Natural killer cell treated with Interleukin-12 subunit alpha and Interleukin-12 subunit beta and Interleukin-15 and Interleukin-18, amount 100 ng/mL, for 72 hours (primary cell): ENCODE measurements at regions not wholly inside any gene's neighbourhood (a gene's known extent, or its start where the extent isn't known, plus 50 kb on each side); places are given as distances from the start of the nearest gene placed in this dataset.

Source experiments
- ATAC-seq, 2 donors: fragments of 150-1000 bp; cut with Tn5 transposase in 1 of 2; sonication (Bioruptor Pico), chemical (Tn5 transposase) in 1 of 2; 2 replicates each; pipeline ENCODE4 v1.10.0; 2021
- DNase-seq: peaks from one replicate; pipeline ENCODE4 v3.0.0; 2022; ENCODE audit warnings: low spot score
- H3K27ac Mint-ChIP-seq, 2 donors: 1 replicate in 1 of 2; 2 replicates in 1 of 2; pipeline ENCODE4 v1.8.0; 2022; ENCODE audit warnings: mixed read lengths in 2 of 2, mild to moderate bottlenecking in 1 of 2, moderate library complexity in 1 of 2
- H3K27me3 Mint-ChIP-seq, 2 donors: 1 replicate in 1 of 2; 2 replicates in 1 of 2; pipeline ENCODE4 v1.8.0; 2022; ENCODE audit warnings: mixed read lengths in 2 of 2
- H3K36me3 Mint-ChIP-seq: one replicate; pipeline ENCODE4 v1.8.0; 2022; ENCODE audit warnings: mixed read lengths
- H3K4me1 Mint-ChIP-seq, 2 donors: 1 replicate in 1 of 2; 2 replicates in 1 of 2; pipeline ENCODE4 v1.8.0; 2022; ENCODE audit warnings: low read depth in 2 of 2, mixed read lengths in 2 of 2, mild to moderate bottlenecking in 1 of 2
- H3K4me3 Mint-ChIP-seq: one replicate; pipeline ENCODE4 v1.8.0; 2022; ENCODE audit warnings: mixed read lengths
- H3K9me3 Mint-ChIP-seq: 2 replicates; pipeline ENCODE4 v1.8.0; 2022; ENCODE audit warnings: mixed read lengths

DNA sequence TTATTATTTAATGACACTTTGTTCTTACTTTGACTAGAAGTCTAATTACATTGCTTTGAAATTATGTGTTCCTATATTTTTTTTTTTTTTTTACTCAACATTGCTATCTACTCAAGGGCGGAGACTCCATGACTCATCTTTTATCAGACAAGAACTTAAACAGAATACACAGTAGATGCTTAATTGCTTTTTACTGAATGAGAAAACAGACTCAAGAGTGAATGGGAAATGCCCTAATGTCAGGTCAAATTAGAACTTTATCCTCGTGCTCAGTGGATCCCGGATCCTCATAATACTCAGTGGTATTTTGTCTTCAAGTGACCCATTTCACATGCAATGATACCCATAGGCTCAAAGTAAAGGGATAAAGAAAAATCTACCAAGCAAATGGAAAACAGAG is 954.5 kb upstream of the IGFBP7 start:
- Mint-ChIP-seq H3K9me3 (peaks cover 8% of the 10 kb centered on the region), H3K4me1 (no peaks in the 10 kb centered on the region), H3K27me3 (no peaks in the 10 kb centered on the region), H3K36me3 (no peaks in the 10 kb centered on the region), H3K27ac (no peak overlapping the region), H3K4me3 (no peak overlapping the region)
- no peak for ATAC-seq
- DNase-seq = no peak

DNA sequence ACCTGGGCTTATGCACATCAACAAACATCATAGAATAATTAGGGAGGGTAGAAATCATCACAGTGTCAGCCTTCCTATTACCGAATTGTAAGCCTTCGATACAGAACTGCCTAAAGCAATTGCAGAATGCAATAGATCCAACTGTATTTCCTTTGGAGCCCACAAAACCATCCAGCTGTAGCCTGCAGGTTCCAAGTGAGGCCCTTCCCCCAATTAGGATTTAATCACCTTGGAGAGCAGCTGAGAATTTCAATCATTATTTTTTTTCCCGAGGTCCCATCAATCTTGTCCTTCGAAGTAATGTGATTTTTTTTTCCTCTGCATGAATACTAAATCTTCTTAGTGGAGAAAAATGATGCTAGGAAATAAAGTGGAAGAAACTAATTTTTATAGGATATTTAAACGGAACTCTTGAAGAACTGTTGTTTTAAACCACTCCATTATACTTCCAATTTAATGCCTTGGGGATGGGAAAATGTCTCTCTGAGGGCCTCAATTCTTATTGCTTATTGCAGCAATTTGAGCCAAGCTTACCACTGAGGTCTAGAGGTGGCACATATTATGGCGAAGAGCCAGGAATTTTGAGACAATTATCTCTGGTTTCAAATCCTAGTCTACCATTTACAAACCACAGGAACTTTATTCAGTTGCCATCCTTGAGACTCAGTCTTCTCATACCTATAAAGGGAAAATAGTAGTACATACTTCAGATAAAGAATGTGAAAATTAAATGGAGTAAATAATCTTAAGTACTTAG is 953.4 kb upstream of the IGFBP7 start:
- no peak overlapping the region for H3K27ac Mint-ChIP-seq
- H3K4me1 Mint-ChIP-seq = no peaks in the 10 kb centered on the region
- no peaks in the 10 kb centered on the region for H3K27me3 Mint-ChIP-seq
- ATAC-seq (no peak), DNase-seq (no peak)
- no peaks in the 10 kb centered on the region for H3K36me3 Mint-ChIP-seq
- H3K4me3 Mint-ChIP-seq = no peak overlapping the region
- peaks cover 12% of the 10 kb centered on the region for H3K9me3 Mint-ChIP-seq

DNA sequence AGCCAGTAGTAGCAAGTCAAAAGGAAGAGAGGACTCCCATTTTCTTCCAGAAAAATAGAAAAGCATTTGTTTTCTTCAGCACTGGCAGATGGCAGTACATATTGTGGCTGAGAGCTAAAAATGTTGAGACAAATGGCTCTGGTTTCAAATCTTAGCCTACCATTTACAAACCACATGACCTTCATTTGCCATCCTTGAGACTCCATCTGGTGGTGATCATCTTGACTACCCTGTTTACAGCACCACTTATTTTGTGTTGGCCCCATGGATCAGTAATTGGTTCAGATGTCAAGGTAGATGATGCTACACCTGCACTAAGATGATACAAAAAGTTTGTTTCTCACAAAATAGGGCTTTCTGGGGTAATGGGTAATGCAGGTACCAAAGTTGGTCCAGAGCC is 951.8 kb upstream of the IGFBP7 start:
- H3K9me3 Mint-ChIP-seq = peaks cover 9% of the 10 kb centered on the region
- H3K27me3 Mint-ChIP-seq = no peaks in the 10 kb centered on the region
- ATAC-seq (no peak), DNase-seq (no peak)
- H3K36me3 Mint-ChIP-seq = no peaks in the 10 kb centered on the region
- no peak overlapping the region for H3K4me3 Mint-ChIP-seq
- H3K27ac Mint-ChIP-seq = no peak overlapping the region
- no peaks in the 10 kb centered on the region for H3K4me1 Mint-ChIP-seq

DNA sequence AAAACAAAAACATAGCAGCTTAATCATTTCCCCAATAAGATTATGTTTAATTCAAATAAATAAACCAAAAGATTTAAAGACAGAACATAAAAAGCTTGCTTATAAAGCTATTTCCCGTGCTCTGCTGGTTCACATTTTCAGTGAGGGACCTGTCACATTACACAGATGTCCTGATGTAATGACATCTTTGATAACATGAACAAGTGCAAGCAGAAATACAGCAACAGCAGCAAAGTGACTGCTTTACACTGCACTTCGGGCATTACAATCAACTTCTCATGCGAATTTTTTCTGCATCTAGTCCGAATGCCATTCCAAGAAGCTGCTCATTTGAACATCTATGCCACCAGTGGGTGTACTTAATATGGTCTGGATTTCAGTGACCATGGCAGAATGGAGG is 940.3 kb upstream of the IGFBP7 start:
- Mint-ChIP-seq H3K9me3 (peaks cover 10% of the 10 kb centered on the region), H3K36me3 (no peaks in the 10 kb centered on the region), H3K4me3 (no peak overlapping the region), H3K27ac (no peak overlapping the region), H3K27me3 (no peaks in the 10 kb centered on the region), H3K4me1 (no peaks in the 10 kb centered on the region)
- no peak for DNase-seq
- no peak for ATAC-seq

DNA sequence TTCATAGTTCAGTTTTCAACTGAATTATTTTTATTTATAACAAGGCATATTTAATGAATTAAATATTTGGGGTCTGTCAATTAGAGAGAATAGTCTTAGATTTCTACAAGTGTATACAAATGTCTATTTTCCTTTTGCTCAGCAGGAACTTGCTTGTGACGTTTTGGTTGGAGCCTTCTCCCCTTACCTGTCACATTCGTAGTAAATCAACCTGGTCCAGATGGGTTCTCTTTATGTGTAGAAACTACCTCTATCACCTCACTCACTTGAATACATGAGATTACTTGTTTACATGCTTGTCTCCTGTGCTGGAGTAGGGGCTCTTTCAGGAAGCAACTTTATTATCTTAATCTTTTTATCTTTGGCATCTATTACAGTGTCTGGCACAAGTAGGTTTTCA is 938.3 kb upstream of the IGFBP7 start:
- DNase-seq (no peak), ATAC-seq (no peak)
- Mint-ChIP-seq H3K27ac (no peak overlapping the region), H3K9me3 (peaks cover 15% of the 10 kb centered on the region), H3K4me3 (no peak overlapping the region), H3K36me3 (peaks cover 4% of the 10 kb centered on the region), H3K27me3 (no peaks in the 10 kb centered on the region), H3K4me1 (no peaks in the 10 kb centered on the region)

DNA sequence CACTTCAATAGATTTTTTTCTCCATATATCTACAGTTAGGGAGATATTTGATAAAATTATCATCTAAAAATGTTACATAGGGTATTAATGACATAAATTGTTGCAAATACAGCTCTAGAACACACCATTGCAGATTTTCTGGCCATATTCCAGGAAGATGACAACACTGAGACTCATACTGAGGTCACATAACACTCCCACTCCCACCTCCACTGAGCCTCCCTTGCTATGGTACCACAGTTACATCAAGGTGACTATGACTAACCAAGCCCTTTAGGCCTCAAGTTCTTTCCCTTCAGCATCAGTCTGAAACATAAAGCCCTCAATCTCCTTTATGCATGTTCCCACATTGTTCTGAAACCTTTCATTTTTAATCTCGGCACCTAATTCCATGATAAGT is 932.0 kb upstream of the IGFBP7 start:
- DNase-seq (no peak), ATAC-seq (no peak)
- no peak overlapping the region for H3K4me3 Mint-ChIP-seq

DNA sequence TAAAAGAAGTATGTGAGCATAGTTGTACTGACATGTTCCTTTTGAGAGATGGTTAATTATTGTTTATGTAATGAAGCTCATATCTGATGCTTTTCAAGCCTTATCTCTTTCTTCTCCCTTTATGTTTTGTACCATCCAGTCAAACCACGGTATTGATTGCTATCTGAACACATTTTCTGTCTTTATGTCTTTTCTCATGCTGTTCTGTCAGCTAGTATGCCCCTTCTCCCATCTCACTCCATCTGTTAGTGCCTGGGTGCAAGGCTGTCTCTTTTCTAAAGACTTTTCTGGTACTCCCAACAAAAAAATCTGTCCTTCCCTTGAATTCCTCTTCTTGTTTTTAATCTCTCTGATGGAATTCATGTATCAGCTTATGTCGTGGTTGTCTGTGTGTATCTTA is 883.8 kb upstream of the IGFBP7 start:
- DNase-seq (no peak), ATAC-seq (no peak)
- H3K4me3 Mint-ChIP-seq = no peak overlapping the region
- no peaks in the 10 kb centered on the region for H3K36me3 Mint-ChIP-seq
- H3K27ac Mint-ChIP-seq = no peak overlapping the region
- peaks cover 6% of the 10 kb centered on the region for H3K9me3 Mint-ChIP-seq
- H3K27me3 Mint-ChIP-seq = no peaks in the 10 kb centered on the region
- H3K4me1 Mint-ChIP-seq = no peaks in the 10 kb centered on the region

More for the DNA sequence above, 932.0 kb upstream of the IGFBP7 start:
- Mint-ChIP-seq H3K9me3 (peaks cover 27% of the 10 kb centered on the region), H3K27ac (no peak overlapping the region), H3K4me1 (no peaks in the 10 kb centered on the region), H3K36me3 (peaks cover 4% of the 10 kb centered on the region), H3K27me3 (no peaks in the 10 kb centered on the region)

DNA sequence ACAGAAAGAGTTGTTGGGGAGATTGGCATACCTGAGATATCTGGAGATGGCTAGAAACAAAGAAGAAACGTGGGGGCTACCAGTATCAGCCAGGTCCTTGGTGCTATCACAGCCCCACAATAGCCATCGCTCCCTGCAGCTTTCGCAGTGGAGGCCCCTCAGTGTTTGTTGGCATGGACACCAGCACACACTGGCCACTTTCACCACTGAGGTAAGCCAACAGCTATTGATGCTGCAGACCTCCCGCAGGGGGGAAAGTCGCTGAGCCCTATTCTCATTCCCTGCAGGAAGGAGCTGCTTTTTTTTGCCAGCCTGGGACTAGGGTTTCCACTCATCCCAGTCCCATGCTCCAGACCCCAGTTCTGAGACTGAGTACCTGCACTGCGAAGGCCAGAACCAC is 879.2 kb upstream of the IGFBP7 start:
- no peaks in the 10 kb centered on the region for H3K27me3 Mint-ChIP-seq
- peaks cover 3% of the 10 kb centered on the region for H3K9me3 Mint-ChIP-seq
- H3K36me3 Mint-ChIP-seq = no peaks in the 10 kb centered on the region
- ATAC-seq = no peak
- H3K4me3 Mint-ChIP-seq = no peak overlapping the region
- DNase-seq = no peak
- no peak overlapping the region for H3K27ac Mint-ChIP-seq
- no peaks in the 10 kb centered on the region for H3K4me1 Mint-ChIP-seq

DNA sequence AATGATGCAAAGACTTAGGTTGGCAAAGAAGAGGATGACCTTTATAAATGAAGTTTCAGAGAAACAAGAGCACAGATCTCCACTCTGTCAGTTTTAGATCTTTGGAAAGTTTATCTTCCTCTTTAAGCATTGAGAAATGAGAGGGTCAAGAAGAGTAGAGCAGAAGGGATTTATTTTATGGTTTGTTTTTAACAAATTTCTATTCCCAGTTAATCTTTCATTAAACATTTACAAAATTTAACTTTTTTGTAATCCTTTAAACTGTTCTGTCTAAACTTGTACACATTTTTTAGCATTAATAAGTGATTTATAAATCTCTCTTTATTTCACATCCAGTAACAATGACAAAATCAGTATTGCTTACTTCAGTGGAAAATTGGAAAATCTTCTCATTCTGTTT is 875.0 kb upstream of the IGFBP7 start:
- no peaks in the 10 kb centered on the region for H3K36me3 Mint-ChIP-seq
- no peaks in the 10 kb centered on the region for H3K27me3 Mint-ChIP-seq
- DNase-seq (no peak), ATAC-seq (no peak)
- H3K9me3 Mint-ChIP-seq = no peaks in the 10 kb centered on the region
- H3K4me3 Mint-ChIP-seq = no peak overlapping the region
- H3K27ac Mint-ChIP-seq = no peak overlapping the region
- no peaks in the 10 kb centered on the region for H3K4me1 Mint-ChIP-seq

DNA sequence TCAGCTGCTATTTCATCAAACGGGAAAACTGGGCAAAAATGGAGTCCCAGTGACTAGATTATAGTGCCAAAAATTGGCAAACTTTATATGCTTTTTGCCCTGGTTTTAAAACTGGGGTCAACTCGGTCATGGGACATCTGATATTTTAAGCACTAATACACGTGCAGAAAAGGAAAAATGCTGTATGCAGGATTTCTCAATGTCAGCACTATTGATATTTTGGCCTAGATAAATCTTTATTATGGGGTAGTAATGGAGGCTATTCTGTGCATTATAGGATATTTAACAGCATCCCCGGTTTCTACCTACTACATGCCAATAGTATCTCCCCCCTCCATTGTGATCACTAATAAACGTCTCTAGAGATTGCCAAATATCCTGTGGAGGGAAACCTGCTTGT is 870.9 kb upstream of the IGFBP7 start:
- Mint-ChIP-seq H3K27ac (no peak overlapping the region), H3K9me3 (no peaks in the 10 kb centered on the region), H3K4me1 (no peaks in the 10 kb centered on the region), H3K36me3 (no peaks in the 10 kb centered on the region), H3K4me3 (no peak overlapping the region), H3K27me3 (no peaks in the 10 kb centered on the region)
- no peak for DNase-seq
- no peak for ATAC-seq

DNA sequence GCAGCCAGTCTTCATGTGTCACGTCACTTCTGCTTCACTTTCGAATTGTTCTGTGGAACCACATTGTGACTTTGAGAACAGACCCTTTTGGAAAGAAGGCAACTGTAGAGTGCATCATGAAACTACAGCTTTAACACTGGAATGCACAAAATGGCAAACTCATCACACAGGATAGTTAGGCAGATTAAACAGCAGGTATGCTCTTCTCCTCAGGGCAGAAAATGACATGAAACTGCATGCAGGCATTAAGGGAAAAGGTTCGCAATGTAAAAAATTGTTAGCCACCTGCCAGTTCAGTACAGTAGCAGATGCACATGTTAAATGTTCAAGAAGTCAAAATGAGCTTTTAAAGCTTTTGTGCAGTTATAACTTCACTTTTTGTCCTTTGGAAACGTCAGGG is 864.6 kb upstream of the IGFBP7 start:
- no peaks in the 10 kb centered on the region for H3K36me3 Mint-ChIP-seq
- ATAC-seq (no peak), DNase-seq (no peak)
- no peak overlapping the region for H3K4me3 Mint-ChIP-seq
- no peaks in the 10 kb centered on the region for H3K4me1 Mint-ChIP-seq
- peaks cover 5% of the 10 kb centered on the region for H3K9me3 Mint-ChIP-seq
- no peak overlapping the region for H3K27ac Mint-ChIP-seq
- no peaks in the 10 kb centered on the region for H3K27me3 Mint-ChIP-seq

DNA sequence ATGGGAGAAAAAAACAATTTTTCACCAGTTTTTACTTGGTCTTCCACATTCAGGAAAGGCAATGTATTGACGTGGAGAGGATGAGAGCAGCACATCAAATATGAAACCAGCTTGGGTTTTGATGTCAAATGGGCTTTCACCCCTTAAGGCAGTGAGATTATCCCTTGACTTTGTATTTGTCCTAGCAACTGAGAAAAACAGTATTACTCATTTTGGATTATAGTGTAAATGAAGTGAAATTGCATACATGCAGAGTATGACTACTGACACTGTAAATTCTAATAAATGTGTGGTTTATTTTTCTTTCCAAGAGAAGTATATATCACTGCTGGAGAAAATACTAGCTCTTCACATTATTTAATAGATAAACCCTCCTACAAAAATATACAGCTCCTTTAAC is 863.6 kb upstream of the IGFBP7 start:
- ATAC-seq = no peak
- Mint-ChIP-seq H3K9me3 (peaks cover 5% of the 10 kb centered on the region), H3K36me3 (no peaks in the 10 kb centered on the region), H3K4me1 (no peaks in the 10 kb centered on the region), H3K27ac (no peak overlapping the region), H3K27me3 (no peaks in the 10 kb centered on the region), H3K4me3 (no peak overlapping the region)
- no peak for DNase-seq

DNA sequence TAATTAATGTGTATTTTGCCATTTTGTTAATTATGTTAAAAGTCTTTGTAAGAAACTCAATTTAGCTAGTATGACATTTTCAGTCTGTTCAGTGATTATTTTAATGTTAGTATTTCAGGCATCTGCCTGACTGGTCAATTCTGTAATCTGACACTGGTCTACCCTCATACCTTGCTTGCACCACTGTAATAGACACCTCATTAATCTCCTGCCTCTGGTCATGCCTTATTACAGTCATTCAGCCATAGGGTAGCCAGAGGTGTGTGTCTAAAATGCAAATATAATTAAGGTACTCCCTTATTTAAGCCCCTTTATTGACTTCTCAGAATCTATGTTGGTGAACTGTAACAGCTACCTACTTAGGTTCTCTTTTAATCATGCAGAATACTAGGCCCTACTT is 861.1 kb upstream of the IGFBP7 start:
- DNase-seq = no peak
- Mint-ChIP-seq H3K9me3 (peaks cover 11% of the 10 kb centered on the region), H3K27ac (no peak overlapping the region), H3K4me3 (no peak overlapping the region), H3K27me3 (no peaks in the 10 kb centered on the region), H3K36me3 (no peaks in the 10 kb centered on the region), H3K4me1 (no peaks in the 10 kb centered on the region)
- ATAC-seq = no peak

DNA sequence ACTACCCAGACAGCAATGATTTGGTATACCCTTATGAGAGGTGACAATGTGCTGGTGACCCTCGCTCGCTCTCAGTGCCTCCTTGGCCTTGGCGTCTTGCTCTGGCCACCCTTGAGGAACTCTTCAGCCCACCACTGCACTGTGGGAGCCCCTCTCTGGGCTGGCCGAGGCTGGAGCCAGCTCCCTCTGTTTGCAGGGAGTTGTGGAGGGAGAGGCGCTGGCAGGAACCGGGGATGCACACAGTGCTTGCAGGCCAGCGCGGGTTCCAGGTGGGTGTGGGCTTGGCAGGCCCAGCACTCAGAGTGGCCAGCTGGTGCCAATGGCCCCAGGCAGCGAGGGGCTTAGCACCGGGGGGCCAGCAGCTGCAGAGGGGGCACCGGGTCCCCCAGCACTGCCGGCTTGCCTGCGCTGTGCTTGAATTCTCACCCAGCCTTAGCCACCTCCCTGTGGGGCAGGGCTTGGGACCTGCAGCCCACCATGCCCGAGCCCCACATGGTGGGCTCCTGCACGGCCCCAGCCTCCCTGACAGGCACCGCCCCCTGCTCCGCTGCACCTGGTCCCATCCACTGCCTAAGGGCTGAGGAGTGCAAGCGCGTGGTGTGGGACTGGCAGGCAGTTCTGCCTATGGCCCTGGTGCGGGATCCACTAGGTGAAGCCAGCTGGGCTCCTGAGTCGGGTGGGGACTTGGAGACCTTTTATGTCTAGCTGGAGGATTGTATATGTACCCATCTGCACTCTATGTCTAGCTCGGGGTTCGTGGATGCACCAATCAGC is 857.0 kb upstream of the IGFBP7 start:
- ATAC-seq (peak in 1 of 2 donors; percentile 36), DNase-seq (no peak)
- peaks cover 7% of the 10 kb centered on the region for H3K9me3 Mint-ChIP-seq
- H3K4me1 Mint-ChIP-seq = no peaks in the 10 kb centered on the region
- H3K4me3 Mint-ChIP-seq = no peak overlapping the region
- no peak overlapping the region for H3K27ac Mint-ChIP-seq
- no peaks in the 10 kb centered on the region for H3K36me3 Mint-ChIP-seq
- no peaks in the 10 kb centered on the region for H3K27me3 Mint-ChIP-seq
